HG03135 (cell line): ENCODE measurements at regions not wholly inside any gene's neighbourhood (a gene's known extent, or its start where the extent isn't known, plus 50 kb on each side); places are given as distances from the start of the nearest gene placed in this dataset.

ENCODE experiments used
- ATAC-seq: cut with Tn5 transposase; IDR thresholded peaks from one replicate; pipeline ENCODE4 v1.9.1; 2021; ENCODE audit warnings: mild to moderate bottlenecking, moderate library complexity; ENCODE audit not compliant: unreplicated experiment

GRCh38 chr20:7226156-7226555 is 458.7 kb downstream of the BMP2 start:
- no peak for ATAC-seq

- peak; percentile 80 for ATAC-seq
These were observed 463.8 kb downstream of the BMP2 start for GRCh38 chr20:7231303-7231702.

- no peak for ATAC-seq
These were observed 465.3 kb downstream of the BMP2 start for GRCh38 chr20:7232796-7233195.

GRCh38 chr20:7237251-7237650 is 469.8 kb downstream of the BMP2 start:
- no peak for ATAC-seq

GRCh38 chr20:7240490-7240889 is 473.0 kb downstream of the BMP2 start:
- ATAC-seq: no peak

- no peak for ATAC-seq
These were observed 481.1 kb downstream of the BMP2 start for GRCh38 chr20:7248281-7249201.

GRCh38 chr20:7250337-7250736 is 482.9 kb downstream of the BMP2 start:
- ATAC-seq: no peak

GRCh38 chr20:7257099-7257498 is 489.6 kb downstream of the BMP2 start:
- no peak for ATAC-seq

- ATAC-seq: no peak
These were observed 490.4 kb downstream of the BMP2 start for GRCh38 chr20:7257692-7258466.

- no peak for ATAC-seq
These were observed 495.3 kb downstream of the BMP2 start for GRCh38 chr20:7262803-7263202.

- ATAC-seq: no peak
These were observed 496.7 kb downstream of the BMP2 start for GRCh38 chr20:7264137-7264536.

GRCh38 chr20:7269452-7269851 is 502.0 kb downstream of the BMP2 start:
- ATAC-seq: no peak

GRCh38 chr20:7272512-7272911 is 505.0 kb downstream of the BMP2 start:
- ATAC-seq: no peak

GRCh38 chr20:7274870-7275269 is 507.4 kb downstream of the BMP2 start:
- no peak for ATAC-seq

GRCh38 chr20:7275645-7276237 is 508.3 kb downstream of the BMP2 start:
- ATAC-seq: no peak

GRCh38 chr20:7285918-7286556 is 518.6 kb downstream of the BMP2 start:
- ATAC-seq: peak; percentile 59

GRCh38 chr20:7291323-7291943 is 523.9 kb downstream of the BMP2 start:
- ATAC-seq: no peak

GRCh38 chr20:7291946-7292345 is 524.5 kb downstream of the BMP2 start:
- no peak for ATAC-seq

GRCh38 chr20:7294816-7295360 is 527.4 kb downstream of the BMP2 start:
- no peak for ATAC-seq

- ATAC-seq: no peak
These were observed 534.3 kb downstream of the BMP2 start for GRCh38 chr20:7301807-7302206.
